Activated CD8-positive, alpha-beta memory T cell treated with anti-CD3 and anti-CD28 coated beads, Interleukin-2, amount 50 U/mL, for 48 hours (primary cell): ENCODE measurements at regions not wholly inside any gene's neighbourhood (a gene's known extent, or its start where the extent isn't known, plus 50 kb on each side); places are given as distances from the start of the nearest gene placed in this dataset.

ENCODE experiments used
- DNase-seq: peaks from one replicate; pipeline ENCODE4 v3.0.0-alpha.2; 2020

GRCh38 chr1:93744299-93744988 lies 62.8 kb upstream of the BCAR3 start:
- no peak for DNase-seq

DNA sequence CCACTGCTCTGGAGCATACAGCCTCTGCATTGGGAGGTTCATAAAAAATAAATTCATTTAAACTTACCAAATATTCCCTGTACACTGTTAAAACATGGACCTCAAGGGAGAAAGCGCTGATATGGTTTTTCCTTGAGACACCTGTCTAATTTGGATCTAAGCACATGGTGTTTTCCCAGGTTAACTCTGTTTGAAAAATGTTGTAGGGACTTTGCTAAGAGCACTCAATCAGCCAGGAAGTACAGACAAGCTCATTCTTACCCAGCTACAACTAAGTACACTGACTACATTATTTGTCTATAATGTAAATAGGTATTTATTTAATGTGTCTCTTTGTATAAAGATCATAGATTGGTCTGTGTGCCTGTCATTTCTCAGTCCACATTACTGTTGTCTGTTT lies 61.8 kb upstream of the BCAR3 start:
- DNase-seq: no peak

DNA sequence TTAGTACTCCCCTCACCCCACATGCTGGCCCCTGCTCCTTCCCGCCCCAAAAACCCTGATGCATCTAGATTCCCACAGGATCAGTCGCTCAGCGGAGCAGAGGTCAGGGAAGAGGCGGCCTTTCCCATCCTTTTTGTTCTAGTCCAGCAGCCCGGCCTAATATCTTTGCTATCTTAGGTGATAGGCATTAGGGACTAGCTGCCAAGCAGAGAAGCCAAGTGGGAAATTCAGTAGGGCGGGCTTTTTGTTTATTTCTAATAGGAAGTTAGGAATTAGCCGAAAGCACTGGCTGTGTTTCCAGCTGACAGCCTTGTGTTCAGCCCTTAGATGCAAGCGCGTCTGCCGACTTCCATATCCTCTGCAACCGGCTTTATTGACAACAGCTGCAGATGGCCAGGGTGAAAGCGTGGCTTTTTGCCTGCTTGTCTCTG lies 59.0 kb upstream of the BCAR3 start:
- DNase-seq: no peak

GRCh38 chr1:93740157-93740556 lies 58.5 kb upstream of the BCAR3 start:
- no peak for DNase-seq

DNA sequence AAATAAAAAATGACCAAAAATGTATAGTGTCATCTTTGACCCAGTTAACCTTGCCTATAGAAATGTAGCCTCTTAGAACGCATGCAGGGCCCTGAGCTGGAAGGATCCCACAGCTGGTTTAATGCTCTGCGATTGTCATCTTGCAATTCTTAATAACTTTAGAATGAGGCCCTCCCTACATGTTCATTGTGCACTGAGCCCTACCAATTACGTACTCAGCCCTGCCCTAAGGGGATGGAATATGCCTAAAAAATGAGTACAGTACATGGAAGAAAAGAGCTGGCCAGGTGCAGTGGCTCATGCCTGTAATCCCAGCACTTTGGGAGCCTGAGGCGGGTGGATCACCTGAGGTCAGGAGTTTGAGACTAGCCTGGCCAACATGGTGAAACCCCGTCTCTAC lies 57.8 kb upstream of the BCAR3 start:
- no peak for DNase-seq

- no peak for DNase-seq
Observed at GRCh38 chr1:93738926-93739325, 57.3 kb upstream of the BCAR3 start.

- DNase-seq: no peak
Observed at GRCh38 chr1:93738075-93738622, 56.5 kb upstream of the BCAR3 start.

DNA sequence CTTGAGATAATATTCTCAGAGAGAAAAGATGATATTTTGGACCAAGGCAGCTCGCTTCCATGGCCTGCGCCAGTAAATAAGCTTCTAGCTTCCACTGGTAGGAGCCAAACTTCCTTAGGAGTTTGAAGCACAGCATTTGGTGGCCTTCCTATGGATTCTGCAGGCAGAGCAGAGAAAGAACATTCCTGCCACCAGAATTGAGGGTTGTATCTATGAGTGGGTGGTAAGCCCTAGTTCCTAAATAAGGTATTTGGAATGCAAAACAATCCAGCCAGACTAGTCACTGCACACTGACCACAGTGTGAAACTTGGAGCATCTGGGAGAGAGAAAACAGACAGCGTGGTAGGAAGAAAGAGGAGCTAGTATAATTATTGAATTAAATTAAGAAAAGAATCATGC lies 54.1 kb upstream of the BCAR3 start:
- no peak for DNase-seq

- no peak for DNase-seq
Observed at GRCh38 chr1:93734999-93735398, 53.4 kb upstream of the BCAR3 start.

DNA sequence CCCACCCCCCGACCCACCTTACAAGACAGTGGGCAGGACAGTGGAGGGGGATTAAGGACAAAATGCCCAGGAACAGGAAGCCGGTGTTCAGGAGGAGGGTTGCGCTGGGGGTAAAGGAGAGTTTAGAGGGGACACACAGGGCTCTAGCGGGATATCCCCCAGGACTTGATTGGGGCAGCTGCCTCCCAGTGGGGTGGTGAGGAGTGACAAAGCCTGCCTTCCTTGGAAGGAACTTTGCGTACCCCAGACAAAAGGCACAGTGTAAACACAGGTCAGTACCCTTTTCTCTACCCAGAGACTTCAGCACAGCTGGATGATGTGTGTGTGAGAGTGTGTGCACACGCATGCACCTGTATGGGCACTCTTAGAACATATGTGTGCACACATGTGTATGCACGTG lies 51.7 kb upstream of the BCAR3 start:
- no peak for DNase-seq

- no peak for DNase-seq
Observed at GRCh38 chr1:93732514-93732913, 50.9 kb upstream of the BCAR3 start.
